ENCODE measurements at regions not wholly inside any gene's neighbourhood (a gene's known extent, or its start where the extent isn't known, plus 50 kb on each side); places are given as distances from the start of the nearest gene placed in this dataset.

- H3K4me3 ChIP-seq (ENCODE audit: low read depth, low read length), result no peak overlapping the region
These were observed 743.1 kb upstream of the HS6ST1 start for GRCh38 chr2:129061769-129062121.

- no peak overlapping the region for H3K4me3 ChIP-seq (ENCODE audit: low read depth, low read length)
These were observed 743.7 kb upstream of the HS6ST1 start for GRCh38 chr2:129062146-129062912.

- no peak overlapping the region for H3K4me3 ChIP-seq (ENCODE audit: low read depth, low read length)
These were observed 748.4 kb upstream of the HS6ST1 start for GRCh38 chr2:129067070-129067469.

- H3K4me3 ChIP-seq (ENCODE audit: low read depth, low read length), result no peak overlapping the region
These were observed 749.3 kb upstream of the HS6ST1 start for GRCh38 chr2:129067953-129068352.

DNA sequence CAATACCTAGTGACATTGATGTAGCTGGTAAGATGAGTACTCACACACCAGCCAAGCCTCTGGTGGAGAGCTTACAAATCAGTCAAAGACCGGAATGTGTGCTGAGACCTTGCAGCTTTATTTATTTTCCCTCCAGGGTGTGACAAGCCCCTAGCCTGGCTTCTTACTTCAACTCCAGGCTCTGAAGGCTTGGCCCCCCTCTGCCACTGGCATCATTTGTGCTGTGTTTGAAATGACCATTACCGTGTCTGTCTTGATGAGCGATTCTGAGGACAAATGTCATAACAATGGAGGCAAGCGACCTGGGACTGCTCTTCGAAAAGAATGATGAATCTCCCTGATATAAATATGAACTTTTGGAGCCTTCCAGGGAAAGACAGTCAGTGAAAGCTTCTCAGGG is 749.9 kb upstream of the HS6ST1 start:
- no peak overlapping the region for H3K4me3 ChIP-seq (ENCODE audit: low read depth, low read length)

- no peak overlapping the region for H3K4me3 ChIP-seq (ENCODE audit: low read depth, low read length)
These were observed 751.4 kb upstream of the HS6ST1 start for GRCh38 chr2:129069875-129070594.

GRCh38 chr2:129070663-129071062 is 752.0 kb upstream of the HS6ST1 start:
- H3K4me3 ChIP-seq (ENCODE audit: low read depth, low read length), result no peak overlapping the region

DNA sequence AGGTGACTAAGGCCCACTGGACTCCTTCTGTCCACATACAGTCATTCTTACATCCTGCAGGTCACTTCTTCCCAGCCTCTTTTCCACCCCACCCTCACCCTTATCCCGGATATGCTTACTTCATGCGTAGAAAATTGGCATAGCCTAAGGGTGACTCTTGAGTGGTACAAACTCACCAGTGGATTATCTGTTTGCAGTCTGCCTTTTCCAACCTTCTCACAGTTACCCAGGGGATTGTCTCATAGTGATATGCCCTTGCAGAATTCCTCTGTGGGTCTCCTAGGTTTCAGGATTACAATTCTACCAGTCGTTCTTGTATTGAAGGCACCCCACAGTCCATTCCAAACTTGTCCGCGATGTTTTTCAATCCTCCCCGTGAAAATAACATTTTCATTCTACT is 752.9 kb upstream of the HS6ST1 start:
- no peak overlapping the region for H3K4me3 ChIP-seq (ENCODE audit: low read depth, low read length)

DNA sequence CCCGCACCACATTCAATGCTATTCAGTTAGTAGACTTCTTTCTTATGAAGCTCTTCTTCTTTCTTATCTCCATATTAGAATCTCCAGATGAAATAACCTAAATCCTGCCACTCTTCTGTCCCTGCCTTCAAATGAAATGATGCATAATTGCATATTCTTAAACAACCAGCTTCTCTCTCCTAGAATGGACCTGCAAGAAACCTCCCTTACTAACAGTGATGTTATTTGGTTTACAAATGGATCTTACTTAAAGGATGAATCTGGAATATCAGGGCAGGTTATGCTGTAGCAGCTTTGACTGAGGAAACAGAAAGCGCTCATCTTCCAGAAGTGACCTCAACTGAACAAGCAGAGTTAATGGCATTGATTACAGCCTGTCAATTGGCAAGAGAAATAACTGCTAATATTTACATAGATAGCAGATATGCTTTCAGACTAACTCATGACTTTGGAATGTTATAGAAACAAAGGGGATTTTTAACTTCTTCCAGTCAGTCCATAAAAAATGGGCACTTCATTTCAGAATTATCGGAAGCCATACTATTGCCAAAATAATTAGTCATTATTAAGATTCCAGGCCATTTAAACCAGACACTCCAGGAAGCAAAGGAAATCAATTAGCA is 755.7 kb upstream of the HS6ST1 start:
- H3K4me3 ChIP-seq (ENCODE audit: low read depth, low read length), result no peak overlapping the region

DNA sequence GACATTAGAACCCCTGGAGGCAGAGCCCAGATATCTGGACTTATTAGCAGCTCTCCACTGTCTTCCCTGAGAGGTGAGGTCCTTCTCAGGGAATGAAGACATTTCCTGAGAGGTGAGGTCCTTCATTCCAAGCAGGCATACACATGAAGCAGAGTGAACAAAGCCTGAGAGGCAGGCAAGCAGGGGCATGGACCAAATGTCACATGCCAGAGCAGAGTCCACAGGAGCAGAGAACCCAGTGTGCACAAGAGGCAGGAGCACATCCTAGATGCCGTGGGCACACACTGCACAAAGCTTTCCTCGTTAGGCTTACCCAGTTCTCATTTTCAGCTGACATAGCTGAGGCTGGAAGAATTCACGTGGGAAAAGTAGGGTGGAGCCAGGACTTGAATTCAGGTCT is 759.9 kb upstream of the HS6ST1 start:
- no peak overlapping the region for H3K4me3 ChIP-seq (ENCODE audit: low read depth, low read length)

GRCh38 chr2:129080715-129081476 is 762.2 kb upstream of the HS6ST1 start:
- no peak overlapping the region for H3K4me3 ChIP-seq (ENCODE audit: low read depth, low read length)

DNA sequence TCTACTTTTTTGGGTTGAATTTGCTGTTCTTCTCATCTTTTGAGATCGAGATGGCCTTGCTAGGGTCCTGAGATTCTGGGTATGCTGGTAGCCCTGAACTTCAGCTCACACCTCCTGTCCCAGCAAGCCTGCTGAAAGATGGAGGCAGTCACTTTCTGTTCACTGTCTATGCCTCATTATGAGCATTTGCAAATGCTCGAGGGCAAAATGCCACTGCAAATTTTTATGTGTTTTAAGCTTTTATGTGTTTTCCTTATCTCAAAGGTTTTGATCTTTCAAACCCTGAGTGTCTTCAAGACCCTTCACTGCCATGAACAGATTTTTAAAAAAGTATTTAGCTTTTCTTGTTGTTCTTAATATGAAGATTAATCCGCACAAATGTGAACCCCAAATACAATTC is 766.7 kb upstream of the HS6ST1 start:
- H3K4me3 ChIP-seq (ENCODE audit: low read depth, low read length), result no peak overlapping the region

DNA sequence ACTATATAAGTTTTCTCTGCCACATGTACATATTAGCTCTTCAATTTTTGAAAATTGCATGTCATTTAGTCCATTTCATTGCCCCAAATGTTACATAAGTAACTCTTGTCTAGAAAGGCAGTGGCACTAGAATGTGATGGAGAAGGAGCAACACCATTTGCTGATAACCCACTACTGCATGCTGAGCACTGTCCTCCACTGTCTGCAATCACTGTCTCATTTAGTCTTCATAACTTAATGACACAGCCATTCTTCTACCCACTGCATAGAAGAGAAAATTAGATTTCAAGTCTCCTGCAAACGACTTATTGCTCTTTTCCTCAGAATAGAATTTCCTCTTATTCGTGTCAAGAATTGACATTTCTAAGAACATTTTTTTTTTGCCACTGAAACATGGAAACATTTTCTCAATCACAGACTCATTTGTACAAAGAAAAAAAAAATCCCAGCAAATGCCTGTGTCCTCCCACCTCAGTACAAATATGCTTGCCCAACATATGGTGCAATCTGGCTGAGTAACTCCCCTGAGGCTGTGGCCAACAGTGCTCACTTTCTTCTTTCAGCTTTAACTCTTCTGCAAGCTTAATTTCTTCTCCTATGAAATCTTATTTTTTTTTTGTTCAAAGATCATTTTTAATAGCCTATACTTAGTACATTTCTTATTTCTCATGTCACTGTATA is 768.6 kb upstream of the HS6ST1 start:
- no peak overlapping the region for H3K4me3 ChIP-seq (ENCODE audit: low read depth, low read length)

DNA sequence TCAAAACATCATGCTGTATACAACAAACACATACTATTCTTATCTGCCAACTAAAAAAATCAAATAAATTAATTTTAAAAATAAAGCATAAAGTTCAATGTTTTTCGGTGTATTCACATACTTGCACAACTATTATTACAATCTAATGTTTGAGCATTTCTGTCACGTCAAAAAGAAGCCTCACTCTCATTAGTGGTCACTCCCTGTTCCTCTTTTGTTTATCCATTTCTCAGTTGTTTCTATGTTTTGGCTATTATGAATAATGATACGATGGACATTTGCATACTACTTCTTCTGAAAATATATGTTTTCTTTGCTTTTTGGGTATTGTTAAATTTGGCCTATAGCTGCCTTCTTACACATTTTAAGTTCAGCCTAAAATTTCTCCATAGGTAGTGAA is 773.0 kb upstream of the HS6ST1 start:
- H3K4me3 ChIP-seq (ENCODE audit: low read depth, low read length), result no peak overlapping the region

DNA sequence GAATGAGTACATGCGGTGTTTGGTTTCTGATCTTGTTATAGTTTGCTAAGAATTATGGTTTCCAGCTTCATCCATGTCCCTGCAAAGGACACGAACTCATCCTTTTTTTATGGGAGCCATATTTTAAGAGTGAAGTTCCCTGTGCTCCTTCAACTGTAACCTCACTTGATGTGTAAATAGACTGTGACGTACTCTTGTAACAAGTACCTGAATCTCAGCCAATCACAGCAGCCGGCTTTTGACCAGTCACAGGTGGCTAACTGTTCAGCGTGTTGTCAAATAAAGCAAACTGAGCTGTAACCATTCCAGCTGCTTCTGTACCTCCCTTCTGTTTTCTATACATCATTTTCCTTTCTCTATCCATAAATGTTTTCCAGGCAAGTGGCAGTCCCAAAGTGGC is 774.3 kb upstream of the HS6ST1 start:
- H3K4me3 ChIP-seq (ENCODE audit: low read depth, low read length), result no peak overlapping the region

DNA sequence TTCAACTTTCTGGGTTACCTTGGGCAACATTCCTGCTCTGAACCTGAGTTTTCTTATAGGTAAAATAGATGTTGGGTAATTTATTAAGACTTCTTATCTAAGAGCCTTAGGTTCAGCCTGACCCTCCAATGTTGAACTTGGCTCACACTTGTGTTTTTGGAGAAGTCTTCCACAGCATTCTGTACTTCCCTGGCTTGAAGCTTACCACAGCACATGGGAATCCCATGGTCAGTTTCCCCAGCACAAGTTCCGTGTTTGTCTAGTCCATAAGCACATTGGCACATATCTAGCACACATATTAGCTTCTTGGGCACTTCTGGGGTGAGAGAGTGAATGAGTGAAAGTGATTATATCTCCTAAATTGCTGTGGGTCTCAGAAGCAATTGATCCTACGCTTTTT is 782.5 kb upstream of the HS6ST1 start:
- H3K4me3 ChIP-seq (ENCODE audit: low read depth, low read length), result no peak overlapping the region

DNA sequence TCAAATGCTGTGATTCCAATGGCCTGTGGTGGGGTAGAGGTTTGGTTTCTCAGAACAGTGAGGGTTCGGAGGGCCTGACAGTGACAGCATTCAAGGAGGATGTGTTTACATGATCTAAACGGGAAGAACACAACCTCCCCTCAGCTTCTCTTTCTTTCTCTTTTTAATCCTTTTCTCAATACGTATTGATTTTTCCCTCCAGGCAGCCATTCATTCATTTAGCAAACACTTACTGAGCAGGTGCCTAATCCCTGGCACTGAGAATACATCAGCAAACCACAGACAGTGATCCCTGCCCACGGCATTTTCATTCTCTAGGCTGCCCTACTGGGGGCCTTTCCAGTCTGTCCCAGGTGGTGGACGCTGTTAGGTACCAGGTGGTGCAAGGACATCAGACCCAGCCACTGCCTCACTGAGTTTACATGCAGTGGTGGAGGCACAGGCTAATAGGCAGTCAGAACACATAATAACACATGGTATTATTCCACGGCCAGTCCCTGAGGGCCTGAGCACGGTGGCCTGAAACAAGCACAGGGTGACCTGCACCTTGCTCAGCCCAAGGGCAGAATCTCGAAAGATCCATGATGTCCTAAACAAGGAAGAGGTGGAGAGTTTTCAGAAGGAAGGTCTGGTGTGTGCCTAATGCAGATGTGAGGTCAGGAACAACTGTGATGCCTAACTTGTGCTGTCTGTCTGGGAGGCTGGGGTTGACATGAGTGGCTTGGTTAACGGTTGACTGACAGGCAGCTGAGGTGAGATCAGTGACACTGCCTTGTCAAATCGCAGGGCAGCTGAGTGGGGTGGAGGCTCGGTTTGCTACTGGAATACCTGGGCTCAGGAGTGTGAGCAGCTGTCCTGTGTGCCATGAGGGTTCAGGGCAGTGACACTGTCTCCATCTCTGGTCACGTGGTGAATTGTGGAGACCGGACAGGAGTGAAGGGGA is 785.5 kb upstream of the HS6ST1 start:
- no peak overlapping the region for H3K4me3 ChIP-seq (ENCODE audit: low read depth, low read length)

DNA sequence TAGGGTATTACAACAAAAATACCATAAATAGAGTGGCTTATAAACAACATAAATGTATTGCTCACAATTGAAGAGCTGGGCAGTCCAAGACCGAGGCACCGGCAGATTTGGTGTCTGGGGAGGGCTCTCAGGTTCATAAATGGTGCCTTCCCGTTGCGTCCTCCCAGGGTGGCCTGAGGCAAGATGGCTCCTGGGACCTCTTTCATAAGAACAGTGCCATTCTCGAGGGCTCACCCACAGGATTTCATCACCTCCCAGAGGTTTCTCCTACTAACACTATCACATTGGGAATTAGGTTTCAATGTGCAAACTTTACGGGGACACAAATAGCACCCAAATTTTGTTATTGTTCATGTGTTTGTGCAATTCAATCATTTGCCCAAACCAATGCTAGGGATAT is 793.5 kb upstream of the HS6ST1 start:
- no peak overlapping the region for H3K4me3 ChIP-seq (ENCODE audit: low read depth, low read length)

DNA sequence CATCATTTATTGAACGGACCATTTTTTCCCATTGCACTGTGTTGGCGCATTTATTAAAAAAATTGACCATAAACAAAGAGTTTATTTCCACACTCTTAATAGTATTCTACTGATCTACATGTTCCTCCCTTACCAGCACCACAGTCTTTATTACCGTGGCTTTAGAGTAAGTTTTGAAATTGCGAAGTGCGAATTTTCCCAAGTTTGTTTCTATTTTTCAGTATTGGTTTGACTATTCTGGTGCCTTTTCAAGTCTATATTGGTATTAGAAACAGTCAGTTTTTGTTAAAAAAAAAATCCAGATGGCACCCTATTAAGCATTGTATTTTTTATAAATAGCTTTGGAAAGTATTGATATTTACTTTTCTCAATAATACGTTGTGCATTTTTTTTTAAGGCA is 795.1 kb upstream of the HS6ST1 start:
- no peak overlapping the region for H3K4me3 ChIP-seq (ENCODE audit: low read depth, low read length)

DNA sequence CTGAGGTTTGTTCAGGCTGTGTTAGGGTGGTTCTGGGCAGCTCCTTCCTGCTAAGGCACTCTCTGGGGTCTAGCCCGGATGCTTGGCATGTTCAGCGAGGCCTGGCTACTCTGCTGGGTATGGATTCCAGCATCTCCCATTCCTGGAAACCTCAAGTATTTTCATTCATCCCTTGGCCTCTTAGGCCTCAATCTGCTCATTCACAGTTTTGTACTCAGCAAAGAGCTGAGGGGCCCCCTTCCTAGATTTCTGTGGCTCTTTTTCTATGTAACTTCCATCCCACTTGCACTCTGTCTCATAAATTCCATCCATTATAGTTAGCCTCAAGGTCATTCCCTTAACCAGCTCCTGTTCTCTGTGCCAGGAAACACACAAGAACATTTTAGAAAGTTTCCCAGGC is 798.8 kb upstream of the HS6ST1 start:
- no peak overlapping the region for H3K4me3 ChIP-seq (ENCODE audit: low read depth, low read length)

All from iPS-11a (cell line).